ENCODE measurements at regions not wholly inside any gene's neighbourhood (a gene's known extent, or its start where the extent isn't known, plus 50 kb on each side); places are given as distances from the start of the nearest gene placed in this dataset.
"Not testable (repeated sequence)": the region's sequence is repeated elsewhere in the genome, so short reads cannot be mapped to it uniquely, and the experiment has no call there.

GRCh38 chrX:92873359-92874055 lies 799.9 kb downstream of the NAP1L3 start:
- CTCF ChIA-PET; H3K27me3 ChIP-seq (replicated peaks in 1 of 2; ENCODE audit: control insufficient read depth in 2 of 2, insufficient read depth in 2 of 2, low read length in 1 of 2); H3K9me3 ChIP-seq (replicated peaks; ENCODE audit: control insufficient read depth, insufficient read depth, low read length); FAIRE-seq; BruUV-seq (replicated peaks); H3K4me3 ChIP-seq; H3K27ac ChIP-seq (ENCODE audit: control insufficient read depth, insufficient read depth); H3K9ac ChIP-seq (ENCODE audit: control insufficient read depth, insufficient read depth, low read length); H2AFZ ChIP-seq (ENCODE audit: control insufficient read depth, low read depth, low read length); H3K4me1 ChIP-seq (ENCODE audit: control insufficient read depth, insufficient read depth, low read length); H4K20me1 ChIP-seq (ENCODE audit: control insufficient read depth, insufficient read depth); intact Hi-C loops (cut with micrococcal nuclease; ENCODE audit: unreplicated experiment); POLR2A ChIA-PET; SMC1A ChIA-PET (ENCODE audit: uncharacterized antibody, unreplicated experiment); in situ Hi-C loops (cut with MboI); ATAC-seq; H3K4me2 ChIP-seq (ENCODE audit: control insufficient read depth, insufficient read depth); RAD21 ChIA-PET (ENCODE audit: unreplicated experiment); DNase-seq (ENCODE audit: low read depth, low spot score); H3K79me2 ChIP-seq (ENCODE audit: control insufficient read depth, insufficient read depth, low read length); H3K36me3 ChIP-seq (ENCODE audit: control insufficient read depth in 2 of 2, insufficient read depth in 2 of 2, low read length in 1 of 2): not testable (repeated sequence)
- 22% methylated on average over 2 of the region's 3 CpGs for WGBS (ENCODE audit: insufficient coverage, insufficient replicate concordance, low lambda C conversion rate, missing lambda C conversion rate)

- H3K79me2 ChIP-seq (ENCODE audit: control insufficient read depth, insufficient read depth, low read length); BruUV-seq (replicated peaks); H3K4me1 ChIP-seq (ENCODE audit: control insufficient read depth, insufficient read depth, low read length); in situ Hi-C loops (cut with MboI); DNase-seq (ENCODE audit: low read depth, low spot score); H3K9ac ChIP-seq (ENCODE audit: control insufficient read depth, insufficient read depth, low read length); POLR2A ChIA-PET; intact Hi-C loops (cut with micrococcal nuclease; ENCODE audit: unreplicated experiment); SMC1A ChIA-PET (ENCODE audit: uncharacterized antibody, unreplicated experiment); H3K9me3 ChIP-seq (replicated peaks; ENCODE audit: control insufficient read depth, insufficient read depth, low read length); H3K27ac ChIP-seq (ENCODE audit: control insufficient read depth, insufficient read depth); CTCF ChIA-PET; H4K20me1 ChIP-seq (ENCODE audit: control insufficient read depth, insufficient read depth); FAIRE-seq; H3K4me3 ChIP-seq; H3K36me3 ChIP-seq (ENCODE audit: control insufficient read depth in 2 of 2, insufficient read depth in 2 of 2, low read length in 1 of 2); H3K4me2 ChIP-seq (ENCODE audit: control insufficient read depth, insufficient read depth); H2AFZ ChIP-seq (ENCODE audit: control insufficient read depth, low read depth, low read length); ATAC-seq; H3K27me3 ChIP-seq (replicated peaks in 1 of 2; ENCODE audit: control insufficient read depth in 2 of 2, insufficient read depth in 2 of 2, low read length in 1 of 2); RAD21 ChIA-PET (ENCODE audit: unreplicated experiment): not testable (repeated sequence)
- 41% methylated on average over 3 of the region's 3 CpGs for WGBS (ENCODE audit: insufficient coverage, insufficient replicate concordance, low lambda C conversion rate, missing lambda C conversion rate)
Measured at GRCh38 chrX:92849998-92850397, 823.4 kb downstream of the NAP1L3 start.

GRCh38 chrX:92843920-92844319 lies 829.5 kb downstream of the NAP1L3 start:
- H2AFZ ChIP-seq (ENCODE audit: control insufficient read depth, low read depth, low read length); RAD21 ChIA-PET (ENCODE audit: unreplicated experiment); H3K27me3 ChIP-seq (replicated peaks in 1 of 2; ENCODE audit: control insufficient read depth in 2 of 2, insufficient read depth in 2 of 2, low read length in 1 of 2); H3K4me1 ChIP-seq (ENCODE audit: control insufficient read depth, insufficient read depth, low read length); intact Hi-C loops (cut with micrococcal nuclease; ENCODE audit: unreplicated experiment); H3K9ac ChIP-seq (ENCODE audit: control insufficient read depth, insufficient read depth, low read length); H3K4me2 ChIP-seq (ENCODE audit: control insufficient read depth, insufficient read depth); CTCF ChIA-PET; in situ Hi-C loops (cut with MboI); BruUV-seq (replicated peaks); SMC1A ChIA-PET (ENCODE audit: uncharacterized antibody, unreplicated experiment); H3K9me3 ChIP-seq (replicated peaks; ENCODE audit: control insufficient read depth, insufficient read depth, low read length); H3K36me3 ChIP-seq (ENCODE audit: control insufficient read depth in 2 of 2, insufficient read depth in 2 of 2, low read length in 1 of 2); H3K79me2 ChIP-seq (ENCODE audit: control insufficient read depth, insufficient read depth, low read length); FAIRE-seq; H3K4me3 ChIP-seq; DNase-seq (ENCODE audit: low read depth, low spot score); POLR2A ChIA-PET; ATAC-seq; H3K27ac ChIP-seq (ENCODE audit: control insufficient read depth, insufficient read depth); H4K20me1 ChIP-seq (ENCODE audit: control insufficient read depth, insufficient read depth): not testable (repeated sequence)
- WGBS (ENCODE audit: insufficient coverage, insufficient replicate concordance, low lambda C conversion rate, missing lambda C conversion rate): 52% methylated on average over 1 of the region's 2 CpGs

GRCh38 chrX:92832750-92833149 lies 840.6 kb downstream of the NAP1L3 start:
- POLR2A ChIA-PET; H3K27me3 ChIP-seq (replicated peaks in 1 of 2; ENCODE audit: control insufficient read depth in 2 of 2, insufficient read depth in 2 of 2, low read length in 1 of 2); H3K36me3 ChIP-seq (ENCODE audit: control insufficient read depth in 2 of 2, insufficient read depth in 2 of 2, low read length in 1 of 2); H2AFZ ChIP-seq (ENCODE audit: control insufficient read depth, low read depth, low read length); H4K20me1 ChIP-seq (ENCODE audit: control insufficient read depth, insufficient read depth); H3K4me1 ChIP-seq (ENCODE audit: control insufficient read depth, insufficient read depth, low read length); H3K9ac ChIP-seq (ENCODE audit: control insufficient read depth, insufficient read depth, low read length); ATAC-seq; H3K9me3 ChIP-seq (replicated peaks; ENCODE audit: control insufficient read depth, insufficient read depth, low read length); BruUV-seq (replicated peaks); CTCF ChIA-PET; H3K27ac ChIP-seq (ENCODE audit: control insufficient read depth, insufficient read depth); RAD21 ChIA-PET (ENCODE audit: unreplicated experiment); DNase-seq (ENCODE audit: low read depth, low spot score); SMC1A ChIA-PET (ENCODE audit: uncharacterized antibody, unreplicated experiment); H3K79me2 ChIP-seq (ENCODE audit: control insufficient read depth, insufficient read depth, low read length); intact Hi-C loops (cut with micrococcal nuclease; ENCODE audit: unreplicated experiment); H3K4me3 ChIP-seq; in situ Hi-C loops (cut with MboI); H3K4me2 ChIP-seq (ENCODE audit: control insufficient read depth, insufficient read depth): not testable (repeated sequence)
- peak; percentile 71 for FAIRE-seq
- 0% methylated on average over 2 of the region's 2 CpGs for WGBS (ENCODE audit: insufficient coverage, insufficient replicate concordance, low lambda C conversion rate, missing lambda C conversion rate)
